IPS-20b (cell line): ENCODE measurements at regions not wholly inside any gene's neighbourhood (a gene's known extent, or its start where the extent isn't known, plus 50 kb on each side); places are given as distances from the start of the nearest gene placed in this dataset.

Experiments
- H3K27ac ChIP-seq: one replicate; pipeline ENCODE4 v1.5.1; 2013; ENCODE audit warnings: low read length
- H3K27me3 ChIP-seq: 2 replicates; pipeline ENCODE4 v1.6.1; 2013; ENCODE audit warnings: mild to moderate bottlenecking, low read length, inconsistent platforms; ENCODE audit not compliant: insufficient read depth
- H3K36me3 ChIP-seq: 2 replicates; pipeline ENCODE4 v1.6.1; 2013; ENCODE audit warnings: low read depth, mild to moderate bottlenecking, inconsistent platforms, low read length, moderate library complexity; ENCODE audit not compliant: insufficient read depth
- H3K4me1 ChIP-seq: 2 replicates; pipeline ENCODE4 v1.6.1; 2013; ENCODE audit warnings: mild to moderate bottlenecking, control low read depth, inconsistent platforms, low read length, moderate library complexity; ENCODE audit not compliant: insufficient read depth
- H3K4me3 ChIP-seq: 2 replicates; pipeline ENCODE4 v1.5.1; 2013; ENCODE audit warnings: mild to moderate bottlenecking, low read length, inconsistent platforms
- H3K9ac ChIP-seq: 2 replicates; pipeline ENCODE4 v1.6.1; 2013; ENCODE audit warnings: low read depth, mild to moderate bottlenecking, inconsistent platforms, low read length, moderate library complexity
- H3K9me3 ChIP-seq: 2 replicates; pipeline ENCODE4 v1.6.1; 2013; ENCODE audit warnings: mild to moderate bottlenecking, low read depth, low read length, inconsistent platforms; ENCODE audit not compliant: insufficient read depth

DNA sequence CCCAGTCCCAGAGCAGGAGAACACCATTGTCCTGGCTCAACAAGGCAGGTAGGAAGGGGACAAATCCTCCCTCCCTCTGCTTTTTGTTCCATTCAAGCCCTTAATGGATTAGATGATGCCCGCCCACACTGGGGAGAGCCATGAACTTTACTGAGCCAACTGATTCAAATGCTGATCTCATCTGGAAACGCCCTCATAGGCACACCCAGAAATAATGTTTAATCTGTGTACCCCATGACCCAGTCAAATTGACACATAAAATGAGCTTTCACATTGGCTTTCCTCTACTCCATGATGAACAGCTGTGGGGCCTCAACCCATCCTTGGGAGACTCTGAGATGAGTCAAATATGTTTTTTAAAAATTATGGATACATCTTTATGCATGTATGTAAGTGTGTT is 141.8 kb downstream of the GALC start:
- H3K27me3 ChIP-seq = no peaks in the 10 kb centered on the region
- H3K36me3 ChIP-seq = no peaks in the 10 kb centered on the region
- H3K27ac ChIP-seq = no peak overlapping the region
- no peak overlapping the region for H3K4me3 ChIP-seq
- H3K9me3 ChIP-seq = no peaks in the 10 kb centered on the region
- no peaks in the 10 kb centered on the region for H3K4me1 ChIP-seq
- H3K9ac ChIP-seq = no peak overlapping the region

DNA sequence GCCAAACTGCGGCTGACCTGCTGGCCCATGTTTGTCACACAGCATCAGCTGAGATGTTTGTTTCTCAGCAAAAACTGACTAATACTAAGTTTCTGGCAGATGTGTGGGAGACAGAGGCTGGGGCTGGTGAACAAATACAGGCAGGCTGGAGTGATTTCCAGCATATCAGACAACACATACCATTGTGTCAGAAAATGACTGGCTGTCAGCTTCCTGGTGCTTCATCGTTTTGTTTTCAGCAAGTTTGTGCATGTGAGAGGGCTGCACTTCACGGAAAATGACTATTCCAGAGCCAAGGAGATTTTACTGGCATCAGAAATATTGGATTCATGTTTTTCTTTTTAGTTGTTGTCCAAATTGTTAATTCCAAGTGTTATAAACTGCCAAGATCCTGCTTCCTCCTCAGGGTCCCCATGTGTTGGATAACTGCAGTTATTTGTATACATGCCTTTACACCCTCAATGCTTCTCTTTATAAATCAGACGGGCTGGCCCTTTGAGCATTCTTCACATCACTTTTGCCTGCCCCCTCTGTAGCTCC is 145.7 kb downstream of the GALC start:
- no peaks in the 10 kb centered on the region for H3K9me3 ChIP-seq
- H3K27ac ChIP-seq = no peak overlapping the region
- no peaks in the 10 kb centered on the region for H3K4me1 ChIP-seq
- H3K36me3 ChIP-seq = no peaks in the 10 kb centered on the region
- no peak overlapping the region for H3K9ac ChIP-seq
- H3K4me3 ChIP-seq = no peak overlapping the region
- no peaks in the 10 kb centered on the region for H3K27me3 ChIP-seq

DNA sequence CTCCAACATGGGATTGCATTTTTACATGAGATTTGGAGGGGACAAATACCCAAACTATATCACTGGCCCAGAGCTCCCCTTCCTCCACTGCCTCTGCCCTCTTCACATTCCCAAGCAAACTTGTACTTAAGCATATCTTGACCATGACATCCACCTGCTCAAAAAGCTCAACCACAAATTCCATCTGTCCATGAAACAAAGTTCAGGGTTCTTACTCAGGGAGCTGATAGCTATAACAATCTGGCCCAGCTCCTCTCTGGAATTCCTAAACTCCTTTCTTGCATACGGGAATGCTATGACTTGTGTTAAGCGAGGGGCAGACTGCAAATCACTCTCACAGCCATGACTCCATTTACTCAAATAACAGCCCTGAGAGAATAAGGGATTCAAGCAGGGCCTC is 152.1 kb downstream of the GALC start:
- H3K27ac ChIP-seq = no peak overlapping the region
- no peaks in the 10 kb centered on the region for H3K36me3 ChIP-seq
- no peak overlapping the region for H3K4me3 ChIP-seq
- H3K9ac ChIP-seq = no peak overlapping the region
- H3K27me3 ChIP-seq = no peaks in the 10 kb centered on the region
- H3K9me3 ChIP-seq = no peaks in the 10 kb centered on the region
- H3K4me1 ChIP-seq = no peaks in the 10 kb centered on the region

DNA sequence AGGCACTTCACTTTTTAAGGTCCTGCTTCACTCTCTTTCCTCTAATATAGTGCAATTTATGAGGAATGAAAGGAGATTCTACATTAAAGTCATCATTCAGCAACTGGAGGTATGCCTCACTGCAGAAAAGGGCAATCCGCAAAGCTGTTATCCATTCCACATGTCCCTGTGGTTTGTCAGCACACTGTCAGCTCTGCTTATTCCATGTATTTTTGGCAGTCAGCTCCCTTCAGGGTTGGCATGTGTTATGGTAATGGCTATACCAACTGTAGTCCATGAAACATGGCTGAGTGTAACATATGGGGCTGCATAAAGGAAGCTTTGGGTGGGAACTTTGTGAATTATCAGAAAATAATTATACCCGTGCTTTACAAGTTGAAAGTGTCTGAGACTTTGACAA is 154.1 kb downstream of the GALC start:
- no peak overlapping the region for H3K4me3 ChIP-seq

DNA sequence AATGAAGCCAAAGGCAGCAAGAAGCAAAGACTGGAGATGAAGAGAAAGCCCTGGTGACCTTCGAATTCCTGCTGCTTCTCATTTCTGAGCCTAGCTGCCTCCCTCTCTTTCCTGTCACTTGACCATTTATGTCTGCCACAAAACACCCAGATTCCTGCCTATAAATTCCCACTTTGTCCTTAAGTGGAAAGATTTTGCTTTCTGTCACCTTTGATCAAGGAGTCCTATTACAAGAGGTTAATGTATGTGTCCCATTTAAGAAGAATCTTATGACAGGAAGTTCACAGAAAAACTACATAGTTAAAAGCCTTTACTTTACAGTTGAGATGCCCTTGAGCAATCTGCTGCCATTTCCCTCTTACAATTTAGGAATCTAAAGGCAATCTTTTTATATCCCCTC is 155.7 kb downstream of the GALC start:
- no peaks in the 10 kb centered on the region for H3K4me1 ChIP-seq
- no peak overlapping the region for H3K9ac ChIP-seq
- H3K27me3 ChIP-seq = no peaks in the 10 kb centered on the region
- H3K9me3 ChIP-seq = no peaks in the 10 kb centered on the region; the same call in 1 of the 2 replicates
- H3K4me3 ChIP-seq = no peak overlapping the region
- H3K27ac ChIP-seq = no peak overlapping the region
- H3K36me3 ChIP-seq = no peaks in the 10 kb centered on the region

More for the DNA sequence above, 154.1 kb downstream of the GALC start:
- Histone ChIP-seq H3K36me3 (no peaks in the 10 kb centered on the region), H3K27ac (no peak overlapping the region), H3K9me3 (no peaks in the 10 kb centered on the region), H3K27me3 (no peaks in the 10 kb centered on the region), H3K4me1 (no peaks in the 10 kb centered on the region), H3K9ac (no peak overlapping the region)

DNA sequence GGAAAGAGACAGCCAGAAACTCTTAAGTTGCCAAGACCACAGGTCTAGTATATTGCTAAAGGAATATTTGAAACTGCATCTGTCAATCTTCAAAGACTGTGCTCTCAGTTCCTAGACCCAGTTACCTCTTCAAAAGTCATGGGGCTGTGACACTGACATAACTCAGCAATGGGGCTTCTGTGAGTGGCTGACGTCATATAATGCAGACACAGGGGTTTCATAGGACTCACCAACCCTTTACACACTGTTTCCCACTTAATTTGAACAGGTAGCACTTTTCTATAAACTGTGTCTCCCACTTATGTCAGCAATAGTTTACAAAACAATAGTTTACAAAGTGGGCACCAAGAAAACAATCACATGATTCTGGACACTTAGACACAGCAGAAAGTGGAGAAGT is 158.4 kb downstream of the GALC start:
- H3K9ac ChIP-seq = no peak overlapping the region
- no peaks in the 10 kb centered on the region for H3K36me3 ChIP-seq
- H3K27me3 ChIP-seq = no peaks in the 10 kb centered on the region
- no peaks in the 10 kb centered on the region; the same call in 1 of the 2 replicates for H3K9me3 ChIP-seq
- peaks cover 15% of the 10 kb centered on the region for H3K4me1 ChIP-seq
- no peak overlapping the region for H3K4me3 ChIP-seq
- no peak overlapping the region for H3K27ac ChIP-seq

DNA sequence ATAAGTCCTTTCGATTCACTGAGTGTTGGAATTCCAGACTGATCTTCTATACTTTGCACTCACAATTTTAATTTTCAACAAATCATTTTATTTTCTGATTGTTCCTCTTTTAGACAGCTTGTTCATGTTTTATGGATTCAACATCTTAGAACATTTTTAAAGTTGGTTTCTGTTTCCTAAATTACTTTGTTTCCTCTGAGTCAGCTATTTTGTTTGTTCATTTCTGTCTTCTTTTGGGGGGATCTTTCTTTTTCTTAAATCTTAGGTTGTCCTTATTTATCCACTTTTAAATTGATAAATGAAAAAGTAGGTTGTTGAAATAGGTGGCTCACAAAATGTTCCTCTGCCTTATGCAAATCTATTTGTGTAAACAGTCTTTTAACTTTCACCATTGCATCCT is 160.0 kb downstream of the GALC start:
- Histone ChIP-seq H3K4me1 (peaks cover 15% of the 10 kb centered on the region), H3K4me3 (no peak overlapping the region), H3K9me3 (no peaks in the 10 kb centered on the region; the same call in 1 of the 2 replicates), H3K27me3 (no peaks in the 10 kb centered on the region), H3K27ac (no peak overlapping the region), H3K36me3 (no peaks in the 10 kb centered on the region), H3K9ac (no peak overlapping the region)

DNA sequence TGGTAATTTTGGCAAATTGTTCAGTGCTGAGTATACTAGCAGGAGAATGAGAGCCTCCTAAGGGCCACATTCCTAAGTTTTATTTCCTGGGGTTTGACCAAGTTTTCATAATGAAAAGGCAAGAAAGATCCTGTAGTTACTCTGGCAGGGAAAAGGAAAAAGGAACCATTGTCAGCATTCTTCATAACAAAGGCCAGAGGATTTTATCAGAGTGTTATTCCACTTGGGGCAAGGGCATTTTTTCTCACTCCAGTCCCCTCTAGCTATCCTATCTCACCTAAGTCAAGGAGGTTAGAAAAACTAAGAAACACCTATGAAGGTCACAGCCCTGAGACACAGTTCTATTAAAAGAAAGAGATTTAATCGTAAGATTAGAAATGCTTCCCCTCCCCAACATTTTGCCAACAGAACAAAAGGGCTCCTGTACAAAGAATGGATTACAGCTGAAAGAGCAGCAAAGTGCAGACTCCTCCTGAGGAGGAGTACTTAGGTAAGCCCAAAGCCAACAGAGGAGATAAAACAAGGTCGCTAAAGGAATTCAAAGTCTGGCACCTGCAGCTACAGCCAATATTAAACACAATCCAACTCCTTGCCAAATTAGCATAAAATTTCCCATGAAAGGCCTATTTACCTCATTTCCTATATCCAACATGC is 162.4 kb downstream of the GALC start:
- Histone ChIP-seq H3K27ac (no peak overlapping the region), H3K9me3 (no peaks in the 10 kb centered on the region; the same call in 1 of the 2 replicates), H3K4me3 (no peak overlapping the region), H3K27me3 (no peaks in the 10 kb centered on the region), H3K9ac (no peak overlapping the region), H3K4me1 (peaks cover 15% of the 10 kb centered on the region), H3K36me3 (no peaks in the 10 kb centered on the region)

DNA sequence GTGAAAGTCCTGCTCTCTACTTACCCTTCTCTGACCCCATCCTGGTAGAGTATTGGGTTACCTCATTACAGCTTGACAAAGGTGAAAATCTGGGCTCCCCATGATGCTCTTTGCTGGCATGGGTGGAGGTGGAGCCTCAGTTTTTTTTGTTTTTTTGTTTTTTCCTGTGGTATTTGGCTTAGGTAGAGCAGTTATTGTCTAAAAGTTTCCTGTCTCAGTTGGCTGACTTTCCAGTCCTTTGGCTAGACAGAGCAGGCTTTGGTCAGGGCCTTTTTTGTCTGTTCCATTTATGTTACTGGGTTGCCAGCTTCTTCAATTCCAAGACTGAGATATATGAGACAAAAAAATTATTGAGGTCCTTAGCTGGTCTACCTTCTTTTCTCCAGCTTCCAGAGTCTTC is 163.4 kb downstream of the GALC start:
- Histone ChIP-seq H3K27me3 (no peaks in the 10 kb centered on the region), H3K27ac (no peak overlapping the region), H3K4me3 (no peak overlapping the region), H3K9me3 (no peaks in the 10 kb centered on the region; the same call in 1 of the 2 replicates), H3K9ac (no peak overlapping the region), H3K4me1 (peaks cover 15% of the 10 kb centered on the region), H3K36me3 (no peaks in the 10 kb centered on the region)

DNA sequence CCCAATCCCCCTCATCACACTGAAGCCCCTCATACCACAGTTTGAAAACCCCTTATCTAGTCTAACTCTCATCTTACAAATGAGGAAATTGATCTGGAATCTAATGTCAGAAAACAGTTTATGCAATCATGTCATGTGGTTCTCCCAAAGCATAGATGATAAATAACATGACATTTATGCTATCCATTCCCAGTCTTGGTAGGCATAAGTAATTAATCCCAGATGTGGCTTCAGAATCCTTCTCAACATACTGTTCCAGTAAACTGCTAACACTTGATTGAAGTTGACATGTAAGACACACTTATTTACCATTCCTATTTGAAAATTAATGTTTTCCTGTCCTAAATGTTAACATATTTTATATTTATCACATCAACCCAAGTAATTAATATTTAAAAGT is 168.7 kb downstream of the GALC start:
- Histone ChIP-seq H3K4me3 (no peak overlapping the region), H3K36me3 (no peaks in the 10 kb centered on the region), H3K9ac (no peak overlapping the region), H3K4me1 (no peaks in the 10 kb centered on the region), H3K27me3 (no peaks in the 10 kb centered on the region), H3K9me3 (no peaks in the 10 kb centered on the region), H3K27ac (no peak overlapping the region)

DNA sequence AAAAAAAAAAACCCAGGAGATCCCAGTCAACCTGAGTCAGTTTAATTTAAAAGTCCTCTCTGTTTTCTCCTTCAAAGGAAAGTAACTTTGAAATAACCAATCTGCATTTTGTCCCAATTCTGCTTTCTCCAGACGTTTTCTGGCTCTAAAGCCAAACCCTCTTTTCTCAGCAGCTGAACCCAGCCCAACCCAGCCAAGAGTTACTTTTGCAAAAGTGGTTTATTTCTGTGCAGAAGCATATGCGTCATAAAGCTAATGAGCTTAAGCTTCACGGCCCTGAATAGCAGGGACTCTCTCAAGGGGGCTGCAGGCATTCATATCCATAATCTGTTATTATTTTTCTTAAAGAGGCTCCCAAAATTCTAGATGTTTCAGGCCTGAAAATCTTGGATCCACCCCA is 176.6 kb downstream of the GALC start:
- no peaks in the 10 kb centered on the region for H3K36me3 ChIP-seq
- no peaks in the 10 kb centered on the region for H3K4me1 ChIP-seq
- no peaks in the 10 kb centered on the region for H3K9me3 ChIP-seq
- no peaks in the 10 kb centered on the region for H3K27me3 ChIP-seq
- no peak overlapping the region for H3K27ac ChIP-seq
- H3K4me3 ChIP-seq = no peak overlapping the region
- no peak overlapping the region for H3K9ac ChIP-seq

DNA sequence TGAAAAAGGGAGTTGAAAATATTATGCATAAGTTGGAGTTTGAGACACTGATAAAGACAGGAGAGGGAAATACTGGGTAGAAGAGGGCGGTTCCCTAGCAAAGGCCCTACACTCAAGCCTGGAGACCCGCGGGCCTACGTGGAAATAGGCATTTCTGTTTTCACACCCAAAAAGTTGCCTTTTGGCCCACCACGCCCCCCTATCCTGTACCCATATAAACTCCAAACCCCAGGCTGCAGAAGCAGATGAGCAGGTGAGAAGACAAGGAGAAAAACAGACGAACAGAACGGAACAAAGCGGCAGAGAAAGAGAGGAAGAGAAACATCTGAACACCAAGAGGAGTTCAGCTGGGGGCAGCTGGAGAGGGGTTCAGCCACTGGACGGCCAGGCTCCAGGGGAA is 177.9 kb downstream of the GALC start:
- no peaks in the 10 kb centered on the region for H3K36me3 ChIP-seq
- H3K9ac ChIP-seq = no peak overlapping the region
- no peaks in the 10 kb centered on the region for H3K4me1 ChIP-seq
- H3K27me3 ChIP-seq = no peaks in the 10 kb centered on the region
- H3K4me3 ChIP-seq = no peak overlapping the region
- no peaks in the 10 kb centered on the region for H3K9me3 ChIP-seq
- no peak overlapping the region for H3K27ac ChIP-seq
